Stimulated activated CD4-positive, alpha-beta T cell treated with anti-CD3 and anti-CD28 coated beads, Interleukin-1b, Interleukin-23, amount 100 ng/mL, for 24 hours (primary cell): ENCODE measurements at regions not wholly inside any gene's neighbourhood (a gene's known extent, or its start where the extent isn't known, plus 50 kb on each side); places are given as distances from the start of the nearest gene placed in this dataset.
"Not testable (repeated sequence)": the region's sequence is repeated elsewhere in the genome, so short reads cannot be mapped to it uniquely, and the experiment has no call there.

Experiments used
- DNase-seq, 4 experiments: peaks; one replicate each; pipeline ENCODE4 v3.0.0-alpha.2; 2020; ENCODE audit warnings: low read depth in 4 of 4, low spot score in 1 of 4

DNA sequence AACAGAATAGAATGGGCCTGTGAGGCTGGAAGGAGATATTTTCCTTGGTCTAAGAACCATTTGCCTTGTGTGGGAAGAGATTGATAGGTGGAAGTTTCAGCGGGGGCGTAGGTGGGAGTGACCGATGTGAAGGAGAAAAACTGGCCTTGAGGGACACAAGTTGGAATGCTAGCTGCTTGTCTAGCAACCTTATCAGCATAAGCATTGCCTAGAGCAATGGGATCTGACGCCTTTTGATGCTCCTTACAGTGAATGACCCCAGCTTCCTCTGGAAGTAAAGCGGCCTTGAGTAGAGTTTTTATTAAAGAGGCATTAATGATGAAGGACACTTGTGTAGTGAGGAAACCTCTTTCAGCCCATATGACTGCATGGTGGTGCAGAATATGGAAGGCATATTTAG is 843.8 kb upstream of the ANO3 start:
- not testable (repeated sequence) for DNase-seq

DNA sequence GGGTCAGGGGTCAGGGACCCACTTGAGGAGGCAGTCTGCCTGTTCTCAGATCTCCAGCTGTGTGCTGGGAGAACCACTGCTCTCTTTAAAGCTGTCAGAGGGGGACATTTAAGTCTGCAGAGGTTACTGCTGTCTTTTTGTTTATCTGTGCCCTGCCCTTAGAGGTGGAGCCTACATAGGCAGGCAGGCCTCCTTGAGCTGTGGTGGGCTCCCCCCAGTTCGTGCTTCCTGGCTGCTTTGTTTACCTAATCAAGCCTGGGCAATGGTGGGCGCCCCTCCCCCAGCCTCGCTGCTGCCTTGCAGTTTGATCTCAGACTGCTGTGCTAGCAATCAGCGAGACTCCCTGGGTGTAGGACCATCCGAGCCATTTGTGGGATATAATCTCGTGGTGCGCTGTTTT is 830.5 kb upstream of the ANO3 start:
- DNase-seq: not testable (repeated sequence)

DNA sequence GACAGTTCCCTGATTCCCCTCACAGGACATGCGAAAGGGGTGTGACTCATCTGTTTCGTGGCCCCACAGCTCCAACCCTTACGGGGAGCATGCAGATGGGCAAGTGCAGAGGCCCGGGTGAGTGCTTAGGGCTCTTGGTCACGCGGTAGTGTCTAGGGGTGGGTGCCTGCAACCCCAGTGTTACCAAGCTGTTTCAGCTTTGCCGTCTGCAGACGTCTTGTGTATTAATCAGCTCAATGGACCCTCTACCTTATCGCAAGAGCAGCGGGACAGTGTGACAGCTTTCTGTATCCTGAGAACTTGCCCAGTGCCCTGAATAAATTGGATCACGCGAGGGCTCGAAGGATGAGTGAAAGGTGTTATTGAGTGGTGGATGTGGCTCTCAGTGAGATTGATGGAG is 816.4 kb upstream of the ANO3 start:
- no peak for DNase-seq

DNA sequence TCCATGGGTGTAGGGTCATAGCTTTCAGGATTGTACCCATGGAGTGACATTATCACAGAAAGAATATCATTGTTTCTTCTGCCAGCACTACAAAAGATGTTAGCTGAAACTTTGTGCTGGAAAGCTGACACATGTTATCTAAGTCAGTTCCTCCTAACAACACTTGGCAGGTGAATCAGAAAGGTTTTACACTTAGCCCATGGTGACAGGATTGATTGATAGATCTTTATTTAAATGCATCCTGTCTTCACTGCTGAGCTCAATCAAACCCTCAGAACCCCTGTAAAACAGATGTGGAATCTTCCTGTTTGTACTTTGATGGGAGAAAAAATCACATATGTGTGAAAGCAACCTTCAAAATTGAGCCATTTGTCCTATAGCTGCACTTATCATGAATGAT is 811.5 kb upstream of the ANO3 start:
- no peak for DNase-seq

DNA sequence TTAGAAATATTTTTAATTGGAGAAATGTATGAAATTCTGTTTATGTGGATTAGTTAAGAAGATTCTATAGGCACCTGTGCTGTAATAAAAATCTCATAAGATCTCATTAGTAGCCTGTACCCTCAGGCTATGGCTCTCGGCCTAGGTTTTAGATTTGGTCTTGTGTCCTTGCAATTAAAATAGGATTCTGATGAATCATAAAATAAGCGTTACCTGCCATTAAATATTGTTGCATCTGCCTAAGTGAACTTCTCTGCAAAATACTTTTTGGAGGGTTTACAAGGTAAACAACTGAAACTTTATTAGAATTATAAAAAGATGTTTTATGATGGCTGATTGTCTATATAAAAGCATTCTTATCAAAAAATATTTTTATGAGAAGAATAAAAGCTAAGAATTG is 804.1 kb upstream of the ANO3 start:
- no peak for DNase-seq

DNA sequence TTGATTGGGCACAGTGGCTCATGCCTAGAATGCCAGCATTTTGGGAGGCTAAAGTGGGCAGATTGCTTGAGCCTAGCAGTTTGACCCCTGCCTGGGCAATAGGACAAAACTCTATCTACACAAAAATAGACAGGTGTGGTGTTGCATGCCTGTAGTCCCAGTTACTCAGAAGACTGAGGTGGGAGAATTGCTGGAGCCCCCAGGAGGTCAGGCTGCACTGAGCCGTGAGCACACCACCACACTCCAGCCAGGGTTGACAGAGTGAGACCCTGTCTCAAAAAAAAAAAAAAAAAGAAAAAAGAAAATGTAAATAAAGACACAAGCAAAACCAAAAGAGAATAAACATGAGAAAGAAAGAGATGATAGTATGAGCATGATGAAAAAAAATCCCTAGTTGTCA is 802.4 kb upstream of the ANO3 start:
- DNase-seq: no peak

DNA sequence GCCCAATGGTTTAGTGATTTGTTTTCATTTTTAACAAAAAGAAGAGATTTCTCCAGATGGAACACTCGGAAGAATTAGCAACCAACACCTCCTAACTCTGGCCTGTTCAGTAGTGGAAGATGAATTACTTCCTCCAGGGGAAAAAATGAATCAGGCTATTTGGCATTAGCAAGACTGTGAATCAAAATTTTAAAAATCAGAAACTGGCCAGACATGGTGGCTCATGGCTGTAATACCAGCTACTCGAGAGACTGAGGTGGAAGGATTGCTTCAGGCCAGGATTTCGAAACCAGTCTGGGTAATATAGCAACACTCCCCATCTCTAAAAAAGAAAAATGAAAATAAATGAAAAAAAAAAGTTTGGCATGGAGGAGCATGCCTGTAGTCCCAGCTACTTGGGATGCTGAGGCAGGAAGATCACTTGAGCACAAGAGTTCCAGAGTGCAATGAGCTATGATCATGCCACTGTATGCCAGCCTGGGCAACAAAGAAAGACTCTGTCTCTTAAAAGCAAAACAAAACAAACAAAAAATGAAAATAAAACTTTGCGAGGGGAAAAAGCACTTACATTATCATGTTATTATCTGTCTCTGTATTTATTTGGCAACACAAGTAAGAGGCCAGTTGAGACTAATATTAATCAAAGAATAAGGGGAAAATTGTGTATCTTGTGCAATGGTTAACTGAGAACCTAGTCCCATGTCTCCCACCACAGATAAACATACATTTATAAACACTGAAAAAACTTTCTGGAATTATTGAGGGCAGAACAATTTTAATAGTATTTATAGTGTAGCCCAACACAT is 796.3 kb upstream of the ANO3 start:
- DNase-seq: no peak

DNA sequence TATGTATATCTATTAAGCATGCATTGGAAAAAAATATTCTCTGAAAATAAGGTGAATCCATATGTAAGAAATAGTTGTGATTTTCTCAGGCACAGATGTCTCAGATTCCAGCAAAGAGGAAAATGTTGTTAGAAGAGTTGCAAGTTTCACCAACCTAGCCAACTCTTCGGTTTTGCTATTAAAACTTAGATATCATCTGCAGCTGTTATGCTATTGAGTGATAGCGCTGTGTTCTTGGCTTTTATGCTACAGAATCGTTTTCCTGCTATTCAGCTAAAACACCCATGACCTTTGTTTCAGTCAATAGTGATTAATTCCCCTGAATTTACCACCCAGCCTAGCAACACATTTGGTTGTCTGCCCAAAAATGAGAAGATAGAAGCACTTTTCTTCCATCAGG is 795.6 kb upstream of the ANO3 start:
- DNase-seq: no peak

DNA sequence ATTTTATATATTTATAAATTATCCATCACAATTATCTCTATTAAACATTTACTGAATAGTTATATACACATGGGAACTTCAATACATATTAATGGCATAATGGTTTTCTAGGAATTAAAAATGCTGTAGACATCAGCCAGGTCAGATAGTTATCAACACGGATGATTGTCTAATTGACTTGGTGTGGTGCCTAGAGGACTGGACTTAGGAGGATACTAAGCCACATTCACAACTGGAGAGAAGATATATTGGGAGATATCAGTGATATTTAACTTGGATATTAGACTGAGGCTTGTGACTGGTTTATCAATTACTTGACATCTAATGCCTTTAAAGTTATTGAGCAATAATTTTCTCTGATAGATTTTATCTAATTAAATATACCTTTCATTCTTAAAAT is 794.5 kb upstream of the ANO3 start:
- DNase-seq: no peak

DNA sequence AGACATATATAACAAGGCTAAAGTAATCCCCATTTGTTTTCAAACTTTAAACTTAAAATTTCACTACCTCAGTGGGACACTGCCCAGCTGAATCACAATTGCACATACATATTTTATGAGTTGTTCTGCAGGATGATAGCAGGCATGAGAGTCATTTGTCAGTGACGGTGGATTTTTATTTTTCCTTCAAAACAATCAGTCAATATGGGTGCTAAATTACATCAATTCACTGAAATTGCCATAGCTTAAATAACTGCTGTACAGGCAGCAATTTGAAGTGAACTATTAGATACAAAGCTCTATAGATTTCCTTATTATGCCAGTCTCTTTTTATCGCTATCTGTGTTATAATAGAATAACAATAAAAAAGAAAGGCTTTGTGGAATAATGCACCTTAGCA is 784.6 kb upstream of the ANO3 start:
- DNase-seq: no peak

DNA sequence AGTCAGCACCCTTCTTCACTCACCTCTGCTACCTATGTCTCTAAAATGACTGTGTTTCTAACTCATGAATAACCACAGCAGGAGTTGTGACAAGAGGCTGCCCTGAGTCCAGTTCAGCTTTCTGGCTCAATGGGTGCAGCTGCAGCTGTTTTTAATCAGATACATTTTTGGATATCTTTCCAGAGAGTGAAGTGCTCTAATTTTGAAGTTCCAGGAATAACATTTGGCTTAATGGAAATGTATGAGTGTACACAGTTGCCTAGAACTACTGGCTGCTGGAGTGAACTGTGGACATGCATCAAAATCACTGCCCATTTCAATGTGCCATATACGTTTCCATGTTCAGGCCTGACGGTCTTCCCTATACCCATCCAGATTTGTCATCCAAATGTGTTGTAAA is 769.5 kb upstream of the ANO3 start:
- no peak for DNase-seq

DNA sequence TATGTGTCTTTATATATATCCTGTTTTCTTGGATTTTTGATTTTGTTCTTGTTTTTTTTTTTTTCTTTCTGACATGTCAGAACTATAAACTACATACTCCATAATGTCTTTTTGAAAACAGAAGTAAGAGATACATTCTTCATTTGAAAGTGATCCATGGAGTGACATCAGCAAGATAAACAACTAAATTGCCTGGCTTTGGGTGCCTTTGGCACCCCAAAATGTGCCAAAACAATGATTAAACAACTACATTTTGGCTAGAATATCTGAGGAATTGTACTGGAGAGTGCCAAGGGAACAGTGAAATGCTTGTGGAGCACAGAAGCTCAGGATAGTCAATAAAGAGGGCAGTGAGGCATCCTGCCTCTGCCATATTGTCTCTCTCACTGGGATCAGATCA is 766.1 kb upstream of the ANO3 start:
- DNase-seq: no peak

DNA sequence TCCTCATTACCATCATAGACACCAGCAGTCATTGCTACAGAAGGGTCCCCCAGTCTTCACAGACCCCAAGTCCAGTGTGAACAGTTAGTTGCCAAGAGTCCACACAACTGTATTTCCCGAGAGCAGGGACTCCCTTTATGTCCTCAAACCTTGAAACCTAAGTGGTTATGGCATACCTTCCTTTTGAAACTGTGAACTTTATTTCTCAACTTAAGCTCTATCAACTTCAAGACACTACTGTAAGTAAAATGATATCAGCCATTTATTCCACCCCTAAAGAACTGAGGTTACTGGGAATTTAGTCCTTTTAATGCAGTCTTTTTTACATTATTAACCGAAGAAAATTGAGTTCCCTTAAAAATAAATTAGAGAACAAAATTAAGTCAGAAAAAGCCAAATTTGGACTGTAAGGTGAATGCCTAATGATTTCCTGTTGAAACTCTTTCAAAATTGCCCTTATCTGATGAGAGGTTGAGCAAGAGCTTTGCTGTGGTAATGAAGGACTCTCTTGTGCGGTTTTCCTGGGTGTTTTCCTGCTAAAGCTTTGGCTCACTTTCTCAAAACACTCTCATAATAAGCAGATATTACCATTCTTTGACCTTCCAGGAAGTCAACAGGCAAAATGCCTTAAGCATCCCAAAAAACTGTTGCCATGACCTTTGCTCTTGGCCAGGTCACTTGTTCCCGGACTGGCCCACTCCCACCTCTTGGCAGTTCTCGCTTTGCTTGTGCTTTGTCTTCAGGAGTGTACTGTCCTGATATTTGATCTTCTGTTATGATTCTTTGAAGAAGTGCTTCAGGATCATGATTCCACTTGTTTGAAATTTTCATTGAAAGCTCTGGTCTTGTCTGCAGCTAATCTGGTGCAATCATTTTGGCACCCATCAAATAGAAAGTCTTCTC is 765.4 kb upstream of the ANO3 start:
- DNase-seq: no peak

DNA sequence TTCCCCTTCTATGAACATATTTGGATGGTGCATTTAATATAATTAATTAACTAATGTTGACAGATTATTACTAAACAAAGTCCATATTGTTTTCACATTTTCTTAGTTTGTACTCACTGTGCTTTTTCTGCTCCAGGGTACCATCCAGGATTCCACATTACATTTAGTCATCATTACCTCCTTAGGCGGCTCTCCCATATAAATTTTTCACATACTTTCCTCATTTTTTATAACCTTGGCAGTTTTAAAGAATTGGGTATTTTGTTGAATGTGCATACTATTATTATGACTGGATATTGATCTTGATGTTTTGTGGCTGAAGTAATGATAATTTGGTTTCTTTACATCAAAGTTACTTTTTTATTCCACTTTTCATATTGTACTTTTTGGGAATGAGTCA is 755.6 kb upstream of the ANO3 start:
- no peak for DNase-seq

DNA sequence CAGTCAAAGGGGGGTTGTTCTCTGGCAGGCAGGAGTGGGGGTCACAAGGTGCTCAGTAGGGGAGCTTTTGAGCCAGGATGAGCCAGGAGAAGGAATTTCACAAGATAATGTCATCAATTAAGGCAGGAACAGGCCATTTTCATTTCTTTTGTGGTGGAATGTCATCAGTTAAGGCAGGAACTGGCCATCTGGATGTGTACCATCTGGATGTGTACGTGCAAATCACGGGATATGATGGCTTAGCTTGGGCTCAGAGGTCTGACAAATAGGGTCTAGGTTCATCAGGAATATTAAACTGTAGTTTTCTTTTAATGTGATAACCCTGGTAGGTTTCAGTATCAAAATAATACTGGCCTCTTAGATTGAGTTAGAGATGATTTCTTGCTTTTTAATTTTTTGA is 752.4 kb upstream of the ANO3 start:
- not testable (repeated sequence) for DNase-seq

DNA sequence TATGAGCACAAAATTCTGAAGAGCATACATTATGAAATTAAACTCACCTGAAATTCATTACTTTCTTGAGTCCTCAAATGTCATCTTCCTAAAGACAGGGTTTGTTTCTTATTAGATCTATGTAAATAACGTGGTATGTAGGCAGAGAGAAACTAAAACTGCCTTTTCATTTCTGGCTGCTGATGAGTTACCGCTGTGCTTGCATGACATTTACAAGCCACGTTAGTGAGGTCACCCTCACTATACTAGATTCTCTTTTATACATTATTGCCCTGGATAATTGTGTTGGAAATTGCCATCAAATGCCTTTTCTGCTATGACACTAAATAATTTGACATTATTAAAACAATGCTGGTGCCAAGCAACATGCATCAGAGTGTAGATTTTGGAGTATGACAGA is 748.3 kb upstream of the ANO3 start:
- DNase-seq: no peak

DNA sequence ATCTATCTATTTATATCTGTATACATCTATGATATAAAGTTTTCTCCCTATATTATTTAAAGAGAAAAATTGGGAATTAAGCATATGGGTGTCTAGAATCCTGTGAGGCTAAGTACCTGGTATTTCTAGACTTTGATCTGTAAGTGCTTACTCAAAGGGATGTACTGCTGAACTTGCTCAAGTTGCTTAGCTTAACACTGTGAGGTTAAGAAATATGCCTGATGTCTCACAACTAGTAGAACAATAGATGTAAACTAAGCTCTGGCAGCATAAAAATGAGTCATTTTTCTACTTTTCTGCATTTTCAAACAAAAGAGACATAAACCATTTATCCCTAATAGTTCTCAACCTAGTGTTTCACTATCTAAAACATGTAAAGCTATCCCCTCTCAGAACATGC is 744.4 kb upstream of the ANO3 start:
- DNase-seq: no peak

DNA sequence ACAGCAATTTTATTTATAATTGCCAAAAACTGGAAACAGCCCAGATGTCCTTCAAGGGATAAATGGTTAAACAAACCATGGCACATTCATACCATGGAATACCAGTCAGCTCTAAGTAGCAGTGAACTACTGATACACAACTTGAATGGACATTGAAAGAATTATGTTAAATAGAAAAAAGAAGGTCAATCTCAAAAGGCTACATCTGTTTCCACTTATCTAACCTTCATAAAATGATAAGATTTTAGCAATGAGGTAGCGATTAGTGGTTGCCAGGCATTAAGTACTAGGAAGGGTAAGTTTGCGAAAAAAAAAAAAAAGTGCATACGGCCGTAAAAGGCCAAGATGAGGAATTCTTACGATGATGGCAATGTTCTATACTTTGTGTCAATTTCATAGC is 738.7 kb upstream of the ANO3 start:
- no peak for DNase-seq

DNA sequence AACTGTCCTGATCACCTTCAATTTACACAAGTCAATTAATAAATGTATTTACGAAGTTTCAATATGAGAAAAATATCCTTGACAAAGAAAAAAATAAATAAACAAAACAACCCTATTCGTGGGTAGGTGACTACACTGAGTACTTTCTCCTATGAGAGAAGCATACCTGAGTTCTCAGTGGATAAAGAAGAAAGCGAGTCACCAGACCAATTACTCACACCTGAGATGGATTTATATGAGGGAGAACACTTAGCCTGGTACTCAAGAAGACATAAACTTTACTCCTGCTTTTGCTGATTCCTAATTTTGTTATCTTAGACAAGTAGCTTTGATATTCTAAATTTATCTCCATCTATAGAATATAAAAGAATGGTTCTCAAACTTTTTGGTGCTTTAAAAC is 735.2 kb upstream of the ANO3 start:
- no peak for DNase-seq

DNA sequence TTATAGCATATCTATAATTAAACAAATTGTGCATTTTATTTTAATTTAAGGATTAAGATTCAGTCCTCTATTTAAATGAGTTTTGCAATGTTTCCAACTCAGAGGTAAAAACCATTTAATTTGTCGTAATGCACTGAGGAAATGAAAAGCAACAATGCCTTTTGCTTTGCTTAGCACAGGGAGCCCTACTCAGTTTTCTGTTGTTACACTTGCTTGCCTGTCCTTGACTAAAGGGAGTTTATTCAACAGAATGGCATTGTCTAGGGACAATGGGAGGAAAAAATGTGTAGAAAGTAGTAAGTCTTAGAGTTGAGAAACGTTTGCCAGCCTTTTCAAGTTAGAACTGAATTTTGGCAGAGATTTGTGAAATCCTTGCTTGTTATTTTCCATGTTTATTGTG is 734.2 kb upstream of the ANO3 start:
- no peak for DNase-seq

DNA sequence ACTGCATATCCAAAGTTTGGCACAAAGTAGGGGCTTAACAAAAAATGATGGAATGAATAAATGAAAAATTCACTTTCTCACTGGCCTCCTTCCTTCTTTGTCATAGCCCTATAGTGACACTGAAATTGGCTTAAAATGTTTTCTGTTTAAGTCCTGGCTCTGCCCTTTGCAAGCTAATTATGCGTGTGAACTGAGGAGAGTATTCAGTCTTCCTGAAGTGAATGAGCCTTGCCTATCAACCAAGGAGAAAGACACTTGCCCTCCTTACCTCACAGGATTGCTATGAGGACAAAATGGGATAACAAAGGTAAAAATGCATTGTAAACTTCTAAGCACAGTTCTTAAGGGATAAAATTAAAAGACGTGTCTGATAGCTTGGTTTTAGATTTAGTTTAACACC is 729.8 kb upstream of the ANO3 start:
- no peak for DNase-seq

DNA sequence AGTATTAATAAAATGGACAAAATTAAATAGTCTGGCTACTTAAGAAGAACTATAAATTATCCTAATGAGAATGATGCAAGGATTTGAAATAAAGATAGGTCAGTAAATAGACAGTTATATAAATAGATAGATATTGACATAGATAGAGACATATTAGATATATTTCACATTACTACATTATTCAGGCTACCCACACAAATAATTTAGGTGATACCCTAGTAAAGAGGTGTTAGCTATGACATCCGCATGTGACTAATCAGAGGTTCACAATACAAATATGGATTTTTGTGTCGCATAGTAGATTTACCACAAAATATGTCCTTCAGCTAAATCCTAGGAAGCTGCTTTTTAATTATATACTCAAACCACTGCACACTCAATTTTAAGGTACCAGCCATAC is 729.0 kb upstream of the ANO3 start:
- DNase-seq: no peak

DNA sequence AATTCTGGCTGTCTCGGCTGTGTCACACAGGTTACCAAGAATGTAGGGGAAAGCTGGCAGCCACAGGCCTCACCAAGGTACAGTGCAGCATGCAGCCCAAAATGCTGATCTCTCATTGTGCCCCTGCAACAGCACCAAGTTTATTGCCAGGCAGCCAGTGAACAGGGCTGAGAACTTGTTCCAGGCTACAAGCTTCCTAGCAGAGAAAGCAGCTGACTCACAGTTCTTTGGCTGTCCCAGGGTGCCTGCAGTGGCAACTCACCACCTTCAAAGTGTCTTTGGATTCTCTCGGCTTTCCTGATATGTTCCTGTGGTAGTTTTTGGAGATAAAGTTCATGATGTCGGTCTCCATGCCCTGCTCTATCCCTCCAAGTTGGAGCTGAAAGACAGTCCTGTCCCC is 719.1 kb upstream of the ANO3 start:
- DNase-seq: no peak
